Activated naive CD4-positive, alpha-beta T cell treated with anti-CD3 and anti-CD28 coated beads, Interleukin-2, amount 50 U/mL, for 72 hours (primary cell): ENCODE measurements at regions not wholly inside any gene's neighbourhood (a gene's known extent, or its start where the extent isn't known, plus 50 kb on each side); places are given as distances from the start of the nearest gene placed in this dataset.
"Not testable (repeated sequence)": the region's sequence is repeated elsewhere in the genome, so short reads cannot be mapped to it uniquely, and the experiment has no call there.

ENCODE experiments used
- ATAC-seq, 2 donors: fragments of 150-1000 bp; cut with Tn5 transposase; 2 replicates each; pipeline ENCODE4 v1.10.0; 2021; ENCODE audit warnings: mild to moderate bottlenecking in 2 of 2, moderate library complexity in 2 of 2
- DNase-seq, 2 donors: peaks; one replicate each; pipeline ENCODE4 v3.0.0; 2021 to 2022; ENCODE audit warnings: low spot score in 2 of 2
- H3K27ac Mint-ChIP-seq, 2 donors: one replicate each; pipeline ENCODE4 v1.8.0; 2022; ENCODE audit warnings: mild to moderate bottlenecking in 2 of 2, mixed read lengths in 2 of 2
- H3K36me3 Mint-ChIP-seq, 2 donors: one replicate each; pipeline ENCODE4 v1.8.0; 2022; ENCODE audit warnings: mixed read lengths in 2 of 2
- H3K9me3 Mint-ChIP-seq, 2 donors: one replicate each; pipeline ENCODE4 v1.8.0; 2022; ENCODE audit warnings: mixed read lengths in 2 of 2

DNA sequence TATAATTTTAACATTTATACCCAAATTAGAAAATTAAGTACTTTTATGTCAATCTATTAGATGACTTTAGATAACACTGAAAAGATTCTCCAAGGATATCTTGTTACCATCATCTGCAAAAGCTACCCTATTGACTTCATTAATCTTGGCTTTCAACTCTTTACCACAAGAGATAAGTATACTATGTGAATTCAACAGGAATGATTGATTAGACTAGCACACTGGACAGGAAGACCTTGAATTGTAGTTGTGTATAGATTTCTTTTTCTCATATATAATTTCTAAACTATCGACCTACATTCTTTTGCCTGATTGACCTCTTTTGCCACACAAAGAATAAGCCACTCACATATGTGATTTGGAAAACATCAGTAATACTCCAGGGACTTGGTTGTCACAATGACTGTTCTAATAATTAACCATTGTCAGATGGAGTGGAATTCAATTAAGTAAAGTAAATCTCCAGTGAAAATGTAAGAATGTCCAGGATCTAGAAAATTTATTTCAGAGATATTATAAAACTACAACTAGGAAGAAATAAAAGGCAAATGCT is 1132.0 kb downstream of the SORCS1 start:
- H3K9me3 Mint-ChIP-seq, result peaks cover 0 to 5% of the 10 kb centered on the region in 2 donors
- DNase-seq (no peak), ATAC-seq (no peak)
- no peaks in the 10 kb centered on the region for H3K36me3 Mint-ChIP-seq
- H3K27ac Mint-ChIP-seq, result no peak overlapping the region

GRCh38 chr10:106027240-106027639 is 1137.3 kb downstream of the SORCS1 start:
- H3K27ac Mint-ChIP-seq, result no peak overlapping the region
- no peaks in the 10 kb centered on the region for H3K36me3 Mint-ChIP-seq
- H3K9me3 Mint-ChIP-seq, result no peaks in the 10 kb centered on the region
- ATAC-seq (no peak), DNase-seq (no peak)

DNA sequence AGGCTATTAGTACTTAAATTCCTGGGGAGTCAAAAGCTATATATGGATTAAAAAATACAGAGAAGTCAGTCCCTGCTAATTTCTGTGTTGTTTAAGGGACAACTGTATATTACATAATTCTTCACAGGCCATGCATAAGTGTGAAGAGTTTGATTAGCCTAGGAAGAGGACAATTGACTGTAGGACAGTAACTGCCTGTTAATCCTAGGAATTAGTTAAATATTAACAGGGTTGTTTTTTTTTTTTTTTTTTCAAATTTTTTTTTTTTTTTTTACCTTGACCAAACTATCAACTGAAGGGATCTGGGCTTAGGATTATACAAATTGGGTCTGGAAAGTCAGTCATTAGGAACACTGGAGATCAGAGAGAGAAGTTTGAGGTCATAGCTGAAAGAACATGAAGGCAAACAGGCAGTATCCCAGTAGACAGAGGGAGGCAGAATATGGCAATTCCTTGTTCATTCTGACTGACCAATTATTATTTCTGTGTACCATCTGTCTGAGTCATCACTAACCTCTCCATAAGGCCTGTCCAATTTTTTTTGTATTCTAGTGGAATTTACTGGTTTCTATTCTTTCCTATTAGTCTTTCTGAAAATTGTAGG is 1139.2 kb downstream of the SORCS1 start:
- no peaks in the 10 kb centered on the region for H3K36me3 Mint-ChIP-seq
- H3K27ac Mint-ChIP-seq, result no peak overlapping the region
- DNase-seq, result no peak
- H3K9me3 Mint-ChIP-seq, result peaks cover 0 to 6% of the 10 kb centered on the region in 2 donors
- no peak for ATAC-seq

GRCh38 chr10:106023329-106023728 is 1141.2 kb downstream of the SORCS1 start:
- H3K36me3 Mint-ChIP-seq, result no peaks in the 10 kb centered on the region
- no peak overlapping the region for H3K27ac Mint-ChIP-seq
- ATAC-seq (no peak), DNase-seq (no peak)
- H3K9me3 Mint-ChIP-seq, result peaks cover 0 to 6% of the 10 kb centered on the region in 2 donors

DNA sequence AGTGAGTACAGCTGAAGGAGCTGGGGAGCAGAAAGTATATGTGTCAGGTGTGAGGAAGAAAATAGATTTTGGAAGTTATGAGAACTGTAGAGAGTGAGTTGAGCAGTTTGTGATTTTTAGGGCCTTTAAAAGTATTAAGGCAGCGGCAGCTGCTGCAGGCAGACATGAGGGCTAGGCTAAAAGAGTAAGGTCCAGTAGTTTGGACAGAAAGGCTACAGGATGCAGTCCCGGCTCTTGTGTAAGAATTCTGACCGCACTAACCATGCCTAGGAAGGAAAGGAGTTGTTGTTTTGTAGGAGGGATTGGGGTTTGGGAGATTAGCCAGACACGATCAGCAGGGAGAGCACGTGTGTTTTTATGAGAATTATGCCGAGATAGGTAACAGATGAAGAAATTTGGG is 1144.9 kb downstream of the SORCS1 start:
- not testable (repeated sequence) for H3K27ac Mint-ChIP-seq, H3K36me3 Mint-ChIP-seq, H3K9me3 Mint-ChIP-seq, DNase-seq, ATAC-seq

DNA sequence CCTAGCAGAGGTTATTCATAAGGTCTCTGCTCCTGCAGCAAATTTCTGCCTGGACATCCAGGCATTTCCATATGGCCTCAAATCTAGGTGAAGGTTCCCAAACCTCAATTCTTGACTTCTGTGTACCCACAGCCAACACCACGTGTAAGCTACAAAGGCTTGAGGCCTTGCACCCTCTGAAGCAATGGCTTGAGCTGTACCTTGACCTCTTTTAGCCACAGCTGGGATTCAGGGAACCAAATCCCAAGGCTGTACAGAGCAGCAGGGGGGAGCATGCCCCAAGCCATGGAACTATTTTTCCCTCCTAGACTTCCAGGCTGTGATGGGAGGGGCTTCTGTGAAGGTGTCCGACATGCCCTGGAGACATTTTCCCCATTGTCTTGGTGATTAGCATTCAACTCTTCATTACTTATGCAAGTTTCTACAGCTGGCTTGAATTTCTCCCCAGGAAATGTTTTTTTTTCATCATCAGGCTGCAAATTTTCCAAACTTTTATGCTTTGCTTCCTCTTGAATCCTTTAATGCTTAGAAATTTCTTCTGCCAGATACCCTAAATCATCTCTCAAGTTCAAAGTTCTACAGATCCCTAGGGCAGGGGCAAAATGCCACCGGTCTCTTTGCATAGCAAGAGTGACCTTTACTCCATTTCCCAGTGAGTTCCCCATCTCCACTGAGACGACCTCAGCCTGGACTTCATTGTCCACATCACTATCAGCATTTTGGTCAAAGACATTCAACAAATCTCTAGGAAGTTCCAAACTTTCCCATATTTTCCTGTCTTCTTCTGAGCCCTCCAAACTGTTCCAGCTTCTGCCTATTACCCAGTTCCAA is 1148.9 kb downstream of the SORCS1 start:
- ATAC-seq, DNase-seq, H3K27ac Mint-ChIP-seq, H3K36me3 Mint-ChIP-seq: not testable (repeated sequence)
- H3K9me3 Mint-ChIP-seq, result peaks cover 4 to 17% of the 10 kb centered on the region in 2 donors

DNA sequence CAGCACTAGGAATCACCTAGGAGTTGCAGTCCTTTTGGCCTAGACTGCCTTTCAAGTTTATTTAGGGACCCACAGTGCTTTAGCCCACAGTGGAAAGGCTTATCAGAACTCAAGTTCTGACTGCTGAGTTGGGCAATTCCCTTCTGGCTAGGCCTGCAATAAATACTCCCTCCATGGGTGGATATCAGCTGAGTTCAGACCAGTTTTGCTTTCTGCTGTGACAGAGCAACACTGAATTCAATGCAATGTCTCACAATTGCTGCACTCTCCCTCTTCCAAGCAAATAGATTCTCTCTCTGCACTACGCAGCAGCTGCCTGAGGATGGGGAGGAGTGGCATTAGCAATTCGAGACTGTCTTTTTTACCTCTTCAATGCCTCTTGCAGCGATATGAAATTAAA is 1153.3 kb downstream of the SORCS1 start:
- DNase-seq (no peak), ATAC-seq (no peak)
- H3K9me3 Mint-ChIP-seq, result peaks cover 4 to 16% of the 10 kb centered on the region in 2 donors
- peaks cover 0 to 4% of the 10 kb centered on the region in 2 donors for H3K36me3 Mint-ChIP-seq
- no peak overlapping the region for H3K27ac Mint-ChIP-seq

DNA sequence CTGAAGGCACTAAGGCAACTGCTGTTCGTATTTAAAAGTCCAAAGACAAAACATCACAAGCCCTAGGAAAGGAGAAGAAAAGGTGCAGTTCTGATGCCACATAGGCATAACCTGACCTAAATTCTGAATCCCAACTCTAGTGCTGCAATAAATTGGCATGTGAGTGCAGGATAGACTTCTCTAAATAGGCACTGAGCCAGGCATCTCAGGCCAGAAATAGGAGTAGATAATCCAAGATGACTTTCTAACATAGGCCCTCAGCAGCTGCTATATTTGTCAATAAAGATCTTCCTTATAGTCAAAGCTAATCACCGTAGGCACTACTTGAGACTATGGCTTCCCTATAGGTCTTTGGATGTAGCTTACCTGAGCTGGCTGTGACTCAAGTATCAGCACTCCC is 1163.8 kb downstream of the SORCS1 start:
- DNase-seq (no peak), ATAC-seq (no peak)
- H3K27ac Mint-ChIP-seq, result no peak overlapping the region
- peaks cover 0 to 4% of the 10 kb centered on the region in 2 donors for H3K36me3 Mint-ChIP-seq
- no peaks in the 10 kb centered on the region for H3K9me3 Mint-ChIP-seq

DNA sequence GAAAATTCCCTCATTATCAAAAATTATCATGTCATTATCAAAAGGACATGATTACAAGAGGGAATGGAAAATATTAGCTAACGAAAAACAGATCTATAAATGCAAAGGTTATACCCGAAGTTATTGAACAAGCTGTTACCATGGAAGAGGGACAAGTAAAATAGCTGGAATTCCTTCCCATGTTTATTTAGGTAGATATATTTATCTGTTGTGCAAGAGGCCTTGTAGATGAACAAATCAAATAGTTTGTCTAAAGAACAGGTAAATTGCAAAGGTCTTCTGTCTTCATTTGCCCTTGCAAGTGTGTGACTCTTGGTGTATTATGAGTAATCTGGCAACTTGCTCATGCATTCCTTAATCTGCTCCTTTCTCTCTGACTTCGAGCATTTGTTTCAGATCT is 1170.9 kb downstream of the SORCS1 start:
- DNase-seq, result no peak
- H3K27ac Mint-ChIP-seq, result no peak overlapping the region
- H3K36me3 Mint-ChIP-seq, result no peaks in the 10 kb centered on the region
- no peak for ATAC-seq
- no peaks in the 10 kb centered on the region for H3K9me3 Mint-ChIP-seq

DNA sequence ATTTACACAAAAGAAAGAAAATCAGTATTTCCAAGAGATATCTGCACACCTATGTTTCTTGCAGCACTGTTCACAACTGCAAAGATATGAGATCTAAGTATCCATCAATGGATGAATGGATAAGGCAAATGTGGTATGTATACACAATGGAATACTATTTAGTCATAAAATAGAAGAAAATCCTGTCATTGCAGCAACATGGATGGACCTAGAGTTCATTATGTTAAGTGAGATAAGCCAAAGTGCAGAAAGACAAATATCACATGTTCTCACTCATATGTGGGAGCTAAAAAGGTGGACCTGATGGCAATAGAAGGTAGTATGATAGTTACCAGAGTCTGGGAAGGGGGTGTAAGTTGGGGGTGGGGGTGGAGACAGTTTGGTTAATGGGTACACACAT is 1171.6 kb downstream of the SORCS1 start:
- H3K27ac Mint-ChIP-seq, result no peak overlapping the region
- DNase-seq (no peak), ATAC-seq (no peak)
- H3K36me3 Mint-ChIP-seq, result no peaks in the 10 kb centered on the region
- no peaks in the 10 kb centered on the region for H3K9me3 Mint-ChIP-seq

DNA sequence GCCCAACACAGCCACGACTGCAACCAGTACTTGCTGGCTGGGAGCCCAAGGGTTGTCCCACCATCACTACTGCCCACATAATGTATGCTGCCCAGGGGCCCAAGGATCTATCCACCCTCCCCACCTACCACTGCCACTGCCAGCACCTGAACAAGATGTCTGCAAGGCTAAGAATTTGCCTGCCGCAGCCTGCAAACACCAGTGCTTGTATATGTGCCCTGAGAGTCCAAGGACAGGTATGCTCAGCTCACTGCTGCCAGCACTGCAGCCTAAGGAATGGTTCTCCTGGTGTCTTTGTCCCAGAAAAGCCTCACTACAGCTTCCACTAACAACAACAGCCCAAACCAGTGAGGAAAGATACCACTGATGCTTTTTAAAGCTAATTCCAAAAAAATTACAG is 1174.0 kb downstream of the SORCS1 start:
- Mint-ChIP-seq H3K9me3 (no peaks in the 10 kb centered on the region), H3K36me3 (no peaks in the 10 kb centered on the region), H3K27ac (no peak overlapping the region)
- ATAC-seq (no peak), DNase-seq (no peak)

DNA sequence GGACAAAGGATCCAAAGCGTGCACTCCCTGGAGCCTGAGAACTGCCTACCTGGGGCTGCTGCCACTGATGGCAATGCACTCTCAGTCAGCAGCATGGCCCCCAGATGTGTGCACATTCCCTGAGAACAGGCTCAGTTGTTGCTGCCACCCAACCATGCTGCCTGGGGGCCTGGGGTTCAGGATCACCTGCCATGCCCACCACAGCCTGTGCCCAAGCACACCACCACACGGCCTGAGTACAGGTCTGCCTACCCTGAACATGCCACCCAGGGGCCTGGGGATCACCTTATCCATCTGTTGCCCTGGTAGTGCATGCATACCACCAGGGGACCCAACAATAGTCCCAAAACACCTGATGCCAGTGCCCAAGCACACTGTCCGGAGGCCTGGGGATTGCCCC is 1174.5 kb downstream of the SORCS1 start:
- no peak for ATAC-seq
- H3K36me3 Mint-ChIP-seq, result no peaks in the 10 kb centered on the region
- H3K27ac Mint-ChIP-seq, result no peak overlapping the region
- DNase-seq, result no peak
- H3K9me3 Mint-ChIP-seq, result no peaks in the 10 kb centered on the region

DNA sequence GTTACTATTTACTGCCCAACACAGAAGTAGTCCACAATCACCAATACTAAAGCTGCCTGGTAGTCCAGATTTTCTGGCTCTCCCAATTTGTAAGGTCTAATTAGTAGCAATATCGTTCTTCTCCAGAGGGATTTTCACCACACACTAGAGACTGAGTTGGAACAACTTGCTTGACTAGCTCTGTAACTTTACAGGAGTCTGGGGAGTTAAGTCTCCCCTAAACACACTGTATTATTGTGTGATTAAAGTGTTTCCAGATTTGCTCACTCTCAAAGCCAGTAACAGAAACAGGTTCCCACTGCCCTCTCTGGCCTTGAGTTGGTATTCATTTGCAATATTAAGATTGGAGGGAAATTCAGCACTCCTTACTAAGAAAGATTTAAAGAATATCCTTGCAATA is 1175.7 kb downstream of the SORCS1 start:
- Mint-ChIP-seq H3K27ac (no peak overlapping the region), H3K36me3 (no peaks in the 10 kb centered on the region), H3K9me3 (no peaks in the 10 kb centered on the region)
- no peak for DNase-seq
- ATAC-seq, result no peak

DNA sequence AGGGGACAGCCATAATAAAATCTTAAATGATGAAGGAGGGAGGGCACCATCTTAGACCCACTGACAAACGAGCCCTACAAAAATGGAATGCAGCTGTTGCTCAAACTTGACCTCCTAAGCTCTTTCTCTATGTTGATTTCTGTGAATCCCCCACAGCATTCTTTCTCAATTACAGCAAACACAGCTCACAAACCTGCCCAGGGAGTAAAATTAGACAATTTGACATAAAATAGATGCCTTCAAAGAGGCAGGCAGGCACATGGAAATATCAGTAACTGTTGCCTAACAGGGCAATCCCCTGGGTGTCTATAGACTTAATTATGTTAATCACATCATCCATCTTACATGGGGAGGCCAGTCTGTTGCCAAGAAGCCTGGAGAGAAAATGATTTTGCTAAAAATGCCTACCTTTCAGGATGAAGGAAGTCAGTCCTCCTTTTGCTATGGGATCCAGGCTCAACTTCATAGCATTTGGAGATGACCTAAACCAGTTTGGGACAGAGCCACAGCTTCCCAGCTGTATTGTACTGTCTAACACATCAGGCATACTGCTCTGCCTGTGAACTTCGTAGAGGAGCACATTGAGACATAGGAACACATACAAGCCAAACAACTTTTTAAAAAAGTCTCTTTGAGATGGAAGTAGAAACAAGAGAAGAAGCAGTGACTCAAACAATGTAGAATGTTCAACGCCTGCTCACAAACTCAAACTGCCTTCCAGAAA is 1177.4 kb downstream of the SORCS1 start:
- no peak overlapping the region for H3K27ac Mint-ChIP-seq
- no peak for ATAC-seq

GRCh38 chr10:105986486-105986885 is 1178.0 kb downstream of the SORCS1 start:
- no peak overlapping the region for H3K27ac Mint-ChIP-seq
- no peaks in the 10 kb centered on the region for H3K36me3 Mint-ChIP-seq
- ATAC-seq (no peak), DNase-seq (no peak)
- H3K9me3 Mint-ChIP-seq, result no peaks in the 10 kb centered on the region

More for the DNA sequence above, 1177.4 kb downstream of the SORCS1 start:
- Mint-ChIP-seq H3K9me3 (no peaks in the 10 kb centered on the region), H3K36me3 (no peaks in the 10 kb centered on the region)
- no peak for DNase-seq

- no peak overlapping the region for H3K27ac Mint-ChIP-seq
- DNase-seq (no peak), ATAC-seq (no peak)
- no peaks in the 10 kb centered on the region for H3K36me3 Mint-ChIP-seq
- H3K9me3 Mint-ChIP-seq, result no peaks in the 10 kb centered on the region
Observed at GRCh38 chr10:105982735-105983134, 1181.8 kb downstream of the SORCS1 start.

DNA sequence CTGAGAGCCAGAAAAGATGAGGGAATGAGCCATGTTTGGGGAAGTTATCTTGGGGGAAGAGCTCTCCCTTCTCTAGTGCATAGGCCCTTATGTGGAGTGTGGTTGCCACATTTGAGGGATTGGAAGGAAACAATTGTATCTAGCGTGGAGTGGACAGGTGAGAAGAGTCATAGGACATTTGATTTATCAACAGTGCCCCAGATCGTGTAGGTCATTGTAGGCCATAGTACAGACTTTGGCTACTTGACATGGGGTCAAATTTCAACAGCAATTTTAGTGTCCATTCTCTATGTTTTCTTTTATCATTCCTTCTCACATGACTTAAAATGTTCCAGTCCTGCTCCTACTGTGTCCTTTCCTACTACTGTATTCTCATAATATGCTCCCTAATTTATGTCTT is 1182.8 kb downstream of the SORCS1 start:
- no peak for ATAC-seq
- Mint-ChIP-seq H3K9me3 (no peaks in the 10 kb centered on the region), H3K36me3 (no peaks in the 10 kb centered on the region), H3K27ac (no peak overlapping the region)
- no peak for DNase-seq
